MM.1S (cell line): ENCODE measurements at regions not wholly inside any gene's neighbourhood (a gene's known extent, or its start where the extent isn't known, plus 50 kb on each side); places are given as distances from the start of the nearest gene placed in this dataset.

Experiments
- EZH2phosphoT487 ChIP-seq: fragments of 300-600 bp; sonication (generic); IDR thresholded peaks from 2 replicates; pipeline ENCODE4 v1.6.1; 2018; ENCODE audit warnings: antibody characterized with exemption, low read length
- TF ChIP-seq, protein P1 (sequence below): fragments of 300-600 bp; sonication (generic); IDR thresholded peaks from 2 replicates; pipeline ENCODE4 v1.5.1; 2016; ENCODE audit warnings: antibody characterized with exemption, low read length, mixed read lengths

DNA sequence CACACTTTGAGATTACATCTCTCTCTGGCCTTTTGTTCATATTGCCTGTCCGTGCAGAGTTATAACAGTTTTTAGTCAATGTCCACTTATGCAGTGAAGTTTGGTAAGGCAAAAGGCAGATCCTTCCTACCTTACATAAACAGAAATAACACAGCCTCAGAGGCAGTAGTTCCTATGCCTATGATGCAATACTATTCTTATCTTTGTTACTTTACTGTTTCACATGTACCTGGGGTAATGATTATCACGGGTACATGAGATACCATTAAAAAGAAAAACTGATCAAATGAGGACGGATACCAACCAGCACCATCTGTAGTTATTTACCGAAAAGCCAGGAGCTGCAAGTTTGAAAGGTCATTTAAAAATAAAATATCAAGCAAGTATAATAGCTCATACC lies 166.8 kb downstream of the BTC start:
- TF ChIP-seq, protein P1, sequence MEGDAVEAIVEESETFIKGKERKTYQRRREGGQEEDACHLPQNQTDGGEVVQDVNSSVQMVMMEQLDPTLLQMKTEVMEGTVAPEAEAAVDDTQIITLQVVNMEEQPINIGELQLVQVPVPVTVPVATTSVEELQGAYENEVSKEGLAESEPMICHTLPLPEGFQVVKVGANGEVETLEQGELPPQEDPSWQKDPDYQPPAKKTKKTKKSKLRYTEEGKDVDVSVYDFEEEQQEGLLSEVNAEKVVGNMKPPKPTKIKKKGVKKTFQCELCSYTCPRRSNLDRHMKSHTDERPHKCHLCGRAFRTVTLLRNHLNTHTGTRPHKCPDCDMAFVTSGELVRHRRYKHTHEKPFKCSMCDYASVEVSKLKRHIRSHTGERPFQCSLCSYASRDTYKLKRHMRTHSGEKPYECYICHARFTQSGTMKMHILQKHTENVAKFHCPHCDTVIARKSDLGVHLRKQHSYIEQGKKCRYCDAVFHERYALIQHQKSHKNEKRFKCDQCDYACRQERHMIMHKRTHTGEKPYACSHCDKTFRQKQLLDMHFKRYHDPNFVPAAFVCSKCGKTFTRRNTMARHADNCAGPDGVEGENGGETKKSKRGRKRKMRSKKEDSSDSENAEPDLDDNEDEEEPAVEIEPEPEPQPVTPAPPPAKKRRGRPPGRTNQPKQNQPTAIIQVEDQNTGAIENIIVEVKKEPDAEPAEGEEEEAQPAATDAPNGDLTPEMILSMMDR: no peak
- no peak for TF ChIP-seq EZH2phosphoT487
